GM18520 (cell line): ENCODE measurements at regions not wholly inside any gene's neighbourhood (a gene's known extent, or its start where the extent isn't known, plus 50 kb on each side); places are given as distances from the start of the nearest gene placed in this dataset.
"Not testable (repeated sequence)": the region's sequence is repeated elsewhere in the genome, so short reads cannot be mapped to it uniquely, and the experiment has no call there.

ENCODE experiments used
- ATAC-seq: cut with Tn5 transposase; IDR thresholded peaks from one replicate; pipeline ENCODE4 v1.9.1; 2021; ENCODE audit not compliant: unreplicated experiment

DNA sequence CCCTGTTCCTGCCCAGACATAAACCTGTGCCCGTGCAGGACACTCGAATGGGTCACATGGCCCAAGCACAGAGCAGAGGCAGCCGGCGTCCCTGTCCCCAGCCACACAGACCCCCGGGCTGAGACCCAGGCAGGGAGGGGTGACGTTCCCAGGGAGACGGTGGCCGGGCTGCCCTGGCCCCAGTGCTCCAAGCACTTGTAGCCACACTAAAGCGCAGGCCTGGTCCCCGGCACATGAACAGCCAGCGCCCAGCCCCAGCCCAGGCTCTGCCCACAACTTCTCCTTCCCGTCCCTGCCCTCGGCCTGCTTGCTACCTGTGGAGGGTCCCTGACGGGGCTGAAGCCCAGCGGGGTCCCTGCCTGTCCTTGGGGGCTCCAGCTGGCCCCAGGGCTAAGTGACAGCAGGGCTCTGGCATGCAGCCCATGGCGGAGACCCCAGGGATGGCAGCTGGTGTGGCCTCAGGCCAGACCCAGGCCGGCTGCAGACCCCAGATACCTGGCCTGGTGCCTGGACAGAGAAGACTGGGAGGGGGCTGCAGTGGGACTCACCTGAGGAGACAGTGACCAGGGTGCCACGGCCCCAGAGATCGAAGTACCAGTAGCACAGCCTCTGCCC lies 338.4 kb downstream of the TMEM121 start:
- ATAC-seq: no peak

DNA sequence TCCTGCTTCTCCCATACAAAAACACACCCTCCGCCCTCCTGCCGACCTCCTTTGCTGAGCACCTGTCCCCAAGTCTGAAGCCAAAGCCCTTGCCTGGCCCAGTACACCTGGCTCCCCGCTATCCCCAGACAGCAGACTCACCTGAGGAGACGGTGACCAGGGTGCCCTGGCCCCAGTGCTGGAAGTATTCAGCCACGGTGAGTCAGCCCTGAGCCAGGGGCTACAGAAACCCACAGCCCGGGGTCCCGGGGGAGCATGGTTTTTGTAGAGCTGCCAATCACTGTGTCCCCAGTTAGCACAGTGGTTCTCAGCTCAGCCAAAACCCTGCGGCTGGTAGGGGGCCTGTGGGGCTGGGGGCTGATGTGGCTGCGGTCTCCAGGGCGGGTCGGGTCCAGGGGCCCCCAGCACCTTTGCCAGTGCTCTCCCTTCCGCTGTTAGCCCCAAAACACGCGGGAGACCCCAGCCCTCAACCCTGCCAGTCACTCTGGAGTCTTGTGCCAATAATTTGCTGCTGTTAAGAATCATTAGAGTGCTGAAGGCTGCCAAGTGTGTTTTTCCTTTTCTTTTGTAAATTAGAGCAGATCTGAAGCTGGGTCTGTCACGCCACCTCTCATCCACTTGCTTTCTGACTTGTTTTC lies 339.0 kb downstream of the TMEM121 start:
- no peak for ATAC-seq

DNA sequence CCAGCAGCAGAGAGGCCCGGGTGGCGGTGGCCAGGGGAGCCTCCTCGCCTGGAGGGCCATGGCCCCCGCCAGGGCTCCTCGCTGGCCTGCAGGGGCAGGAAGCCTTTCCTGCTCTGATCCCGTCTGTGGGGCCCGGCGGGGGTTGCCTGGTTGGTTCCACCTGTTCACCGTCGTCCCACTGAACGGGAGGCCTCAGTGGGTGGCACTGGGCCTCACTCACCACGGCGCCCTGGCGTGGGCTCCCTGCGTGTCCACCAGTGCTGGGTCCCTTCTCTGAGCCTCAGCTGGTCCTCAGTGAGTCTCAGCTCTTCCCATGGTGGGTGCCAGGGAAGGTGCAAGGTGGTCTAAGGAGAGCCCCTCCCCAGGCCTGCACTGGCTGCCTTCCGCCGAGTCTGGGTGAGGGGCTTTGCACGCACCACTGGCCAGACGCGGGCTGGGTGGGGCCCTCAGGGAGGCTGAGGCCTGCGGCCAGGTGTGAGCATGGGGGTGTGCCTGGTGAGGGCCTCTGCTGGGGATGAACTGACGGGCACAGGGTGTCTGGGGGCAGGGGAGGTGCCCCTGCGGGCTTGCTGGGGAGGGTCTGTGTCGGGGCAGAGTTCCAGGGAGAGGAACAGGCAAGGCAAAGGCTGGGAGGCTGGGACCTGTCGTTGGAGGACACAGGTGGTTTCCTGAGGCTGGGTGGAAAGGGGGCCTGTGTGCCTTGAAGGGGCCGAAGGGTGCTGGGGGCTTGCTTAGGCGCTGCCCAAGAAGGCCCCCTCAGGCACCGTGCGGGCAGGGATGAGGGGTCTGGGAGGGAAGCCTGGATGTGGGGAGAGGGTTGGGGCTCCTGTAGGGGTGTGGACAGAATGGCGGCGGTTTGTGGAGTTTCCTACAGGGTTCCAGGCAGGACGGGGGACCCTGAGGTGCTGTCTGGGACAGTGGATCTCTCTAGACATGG lies 339.8 kb downstream of the TMEM121 start:
- ATAC-seq: no peak

- no peak for ATAC-seq
Observed at GRCh38 chr14:105866841-105867321, 340.5 kb downstream of the TMEM121 start.

GRCh38 chr14:105867961-105868599 lies 341.7 kb downstream of the TMEM121 start:
- no peak for ATAC-seq

GRCh38 chr14:105871590-105871989 lies 345.2 kb downstream of the TMEM121 start:
- no peak for ATAC-seq

DNA sequence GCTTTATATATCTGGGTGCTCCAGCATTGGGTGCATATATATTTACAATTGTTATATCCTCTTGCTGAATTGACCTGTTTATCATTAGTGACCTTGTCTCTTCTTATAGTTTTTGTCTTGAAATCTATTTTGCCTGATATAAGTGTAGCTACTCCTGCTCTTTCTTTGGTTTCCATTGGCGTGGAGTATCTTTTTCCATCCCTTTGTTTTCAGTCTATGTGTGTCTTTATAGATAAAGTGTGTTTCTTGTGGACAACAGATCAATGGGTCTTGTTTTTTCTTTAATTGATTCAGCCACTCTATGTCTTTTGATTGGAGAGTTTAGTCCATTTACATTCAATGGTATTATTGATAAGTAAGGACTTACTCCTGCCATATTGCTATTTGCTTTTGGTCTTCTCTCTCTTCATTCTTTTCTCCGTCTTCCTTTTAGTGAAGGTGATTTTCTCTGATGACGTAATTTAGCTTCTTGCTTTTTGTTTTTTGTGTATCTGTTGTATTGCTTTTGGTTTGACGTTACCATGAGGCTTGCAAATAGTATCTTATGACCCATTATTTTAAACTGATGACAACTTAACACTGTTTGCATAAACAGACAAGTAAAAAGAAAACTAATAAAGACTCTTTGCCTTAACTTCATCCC lies 347.6 kb downstream of the TMEM121 start:
- no peak for ATAC-seq

GRCh38 chr14:105876158-105876557 lies 349.8 kb downstream of the TMEM121 start:
- no peak for ATAC-seq

DNA sequence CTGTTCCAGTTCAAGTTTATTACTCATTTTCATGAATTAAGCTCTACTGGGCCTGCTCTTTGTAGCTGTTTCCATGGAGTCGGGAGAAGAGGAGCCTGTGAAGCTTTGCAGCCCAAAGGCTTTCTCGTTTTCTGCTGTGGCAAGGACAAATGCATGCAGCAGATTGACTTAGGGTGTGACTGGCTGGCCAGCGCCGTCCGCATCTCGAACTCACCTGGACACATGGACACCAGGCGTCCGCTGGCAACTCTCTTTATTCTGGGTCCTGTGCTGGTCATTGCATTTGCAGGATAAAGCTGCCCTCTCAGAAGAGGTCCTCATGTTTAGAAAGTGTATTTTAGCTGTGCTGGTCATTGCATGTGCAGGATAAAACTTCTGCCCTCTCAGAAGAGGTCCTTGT lies 350.4 kb downstream of the TMEM121 start:
- ATAC-seq: no peak

DNA sequence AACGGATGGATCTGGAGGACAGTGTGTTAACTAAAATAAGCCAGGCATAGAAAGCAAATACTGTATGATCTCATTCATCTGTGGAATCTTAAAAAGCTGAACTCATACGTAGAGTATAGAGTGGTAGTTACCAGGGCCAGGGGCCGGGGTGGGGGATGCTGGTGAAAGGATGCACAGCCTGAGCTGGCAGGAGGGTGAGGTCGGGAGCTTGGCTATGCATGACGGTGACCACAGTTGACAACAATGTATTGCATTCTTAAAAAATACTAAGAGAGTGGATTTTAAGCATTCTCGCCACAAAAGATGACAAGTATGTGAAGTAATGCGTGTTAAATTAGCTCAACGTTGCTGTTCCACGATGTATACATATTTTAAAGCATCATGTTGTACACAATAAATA lies 351.3 kb downstream of the TMEM121 start:
- no peak for ATAC-seq

GRCh38 chr14:105878125-105878524 lies 351.7 kb downstream of the TMEM121 start:
- ATAC-seq: no peak

DNA sequence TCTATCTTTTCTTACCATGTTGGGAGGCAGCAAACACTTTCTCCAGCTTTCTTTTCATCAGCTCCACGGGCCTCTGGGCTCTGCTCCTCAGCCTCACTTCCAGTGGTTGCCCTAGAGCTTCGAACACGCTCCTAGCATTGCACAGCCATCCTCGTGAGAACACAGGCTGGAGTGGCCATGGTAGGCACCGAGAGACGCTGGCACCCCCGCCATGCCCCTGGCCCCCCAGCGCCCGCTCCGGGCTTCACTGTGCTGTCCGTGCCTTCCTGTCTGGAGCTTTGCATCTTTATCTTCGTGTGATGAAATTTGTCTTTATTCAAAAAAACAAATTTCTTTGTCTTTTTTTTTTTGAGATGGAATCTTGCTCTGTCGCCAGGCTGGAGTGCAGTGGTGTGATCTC lies 352.2 kb downstream of the TMEM121 start:
- ATAC-seq: no peak

- no peak for ATAC-seq
Observed at GRCh38 chr14:105879503-105879866, 353.1 kb downstream of the TMEM121 start.

DNA sequence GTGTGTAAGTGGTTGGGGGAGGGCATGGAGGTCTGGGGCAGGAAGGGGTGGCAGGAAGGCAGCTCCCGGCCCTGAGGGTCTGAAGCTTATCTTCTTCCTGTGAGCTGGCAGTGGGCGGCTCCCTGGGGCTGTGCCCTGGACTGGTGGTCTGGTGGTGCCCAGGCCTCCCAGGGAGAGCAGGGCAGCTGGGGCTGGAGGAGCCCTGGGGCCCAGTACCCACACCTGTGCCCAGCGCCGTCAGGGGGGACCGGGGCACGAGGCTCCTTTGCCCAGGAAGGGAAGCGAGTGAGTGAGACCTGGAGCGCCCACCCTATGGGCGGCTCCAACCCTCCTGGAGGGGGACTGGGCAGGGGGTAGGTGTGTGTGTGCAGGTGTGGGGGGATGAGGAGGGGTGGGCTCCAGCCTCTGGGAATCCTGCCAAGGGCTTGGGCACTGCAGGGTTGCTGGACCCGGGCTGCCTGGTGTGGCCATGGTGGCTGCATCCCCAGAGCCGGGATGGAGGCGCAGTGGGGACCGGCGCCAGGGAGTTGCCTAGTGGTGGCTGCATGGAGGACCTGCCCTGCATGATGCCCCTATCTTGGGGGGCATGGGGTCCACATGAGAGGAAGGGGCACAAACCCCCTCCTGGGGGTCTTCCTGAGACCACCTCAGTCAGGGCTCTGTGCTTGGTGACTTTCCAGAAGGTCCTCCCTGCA lies 353.6 kb downstream of the TMEM121 start:
- ATAC-seq: no peak

DNA sequence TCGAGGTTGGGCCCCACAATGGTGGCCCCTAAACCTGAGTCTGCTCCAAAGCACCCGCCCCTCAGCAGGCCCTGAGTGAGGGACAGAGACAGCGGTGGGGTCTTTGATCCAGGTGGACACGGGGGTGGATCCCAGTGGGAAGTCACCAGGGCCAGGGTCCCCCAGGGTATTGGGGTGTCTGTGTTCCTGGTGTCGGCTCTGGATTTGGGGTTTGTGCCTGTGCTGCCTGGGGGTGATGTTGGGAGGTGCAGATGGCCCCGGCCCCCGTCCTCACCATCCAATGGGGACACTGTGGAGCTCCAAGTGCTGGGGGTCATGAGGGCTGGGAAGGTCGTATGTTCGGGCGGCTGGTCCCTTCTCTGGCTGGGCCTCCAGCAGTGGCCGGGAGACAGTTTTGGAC lies 354.2 kb downstream of the TMEM121 start:
- ATAC-seq: no peak

- ATAC-seq: no peak
Observed at GRCh38 chr14:105881021-105881930, 354.9 kb downstream of the TMEM121 start.

DNA sequence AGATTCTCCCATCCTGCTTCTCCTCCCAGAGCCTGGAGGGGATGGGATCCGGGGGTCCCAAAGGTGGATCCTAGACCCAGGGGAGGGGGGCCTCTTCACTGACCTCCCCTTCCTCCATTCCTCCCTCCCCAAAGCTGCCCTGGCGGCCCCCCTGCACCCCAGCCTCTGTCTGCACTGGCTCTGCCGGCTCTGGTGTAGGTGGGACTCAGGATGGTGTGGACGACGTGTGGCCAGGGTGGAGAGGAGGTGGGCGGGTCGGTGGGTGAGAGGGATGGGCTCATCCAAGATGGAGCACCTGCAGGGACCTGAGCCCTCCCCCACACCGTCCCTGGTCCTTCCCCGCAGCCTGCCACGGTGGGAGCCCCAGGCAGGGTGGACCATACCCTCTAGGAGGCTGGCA lies 355.6 kb downstream of the TMEM121 start:
- ATAC-seq: not testable (repeated sequence)

GRCh38 chr14:105882626-105883025 lies 356.2 kb downstream of the TMEM121 start:
- no peak for ATAC-seq
